ENCODE measurements at regions not wholly inside any gene's neighbourhood (a gene's known extent, or its start where the extent isn't known, plus 50 kb on each side); places are given as distances from the start of the nearest gene placed in this dataset.

DNA sequence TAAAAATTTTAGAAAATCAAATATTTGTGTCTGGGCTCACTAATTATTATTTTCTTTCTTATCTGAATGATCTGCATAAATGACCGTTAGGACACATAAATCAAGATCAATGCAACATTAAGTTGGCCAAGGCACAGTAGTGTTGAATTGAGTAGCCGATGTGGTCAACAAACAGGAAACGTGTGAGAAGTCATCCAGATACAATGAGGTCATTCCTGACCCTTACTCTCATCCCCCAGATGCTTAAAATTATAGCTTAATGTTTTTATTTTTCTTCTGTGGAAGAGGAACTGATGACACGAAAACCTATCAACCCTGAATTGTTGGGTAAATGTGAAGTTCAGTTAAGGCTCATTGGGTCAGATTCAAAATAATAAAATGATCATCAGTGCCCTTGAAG lies 222.9 kb downstream of the RFC3 start:
- TF ChIP-seq, protein P1, sequence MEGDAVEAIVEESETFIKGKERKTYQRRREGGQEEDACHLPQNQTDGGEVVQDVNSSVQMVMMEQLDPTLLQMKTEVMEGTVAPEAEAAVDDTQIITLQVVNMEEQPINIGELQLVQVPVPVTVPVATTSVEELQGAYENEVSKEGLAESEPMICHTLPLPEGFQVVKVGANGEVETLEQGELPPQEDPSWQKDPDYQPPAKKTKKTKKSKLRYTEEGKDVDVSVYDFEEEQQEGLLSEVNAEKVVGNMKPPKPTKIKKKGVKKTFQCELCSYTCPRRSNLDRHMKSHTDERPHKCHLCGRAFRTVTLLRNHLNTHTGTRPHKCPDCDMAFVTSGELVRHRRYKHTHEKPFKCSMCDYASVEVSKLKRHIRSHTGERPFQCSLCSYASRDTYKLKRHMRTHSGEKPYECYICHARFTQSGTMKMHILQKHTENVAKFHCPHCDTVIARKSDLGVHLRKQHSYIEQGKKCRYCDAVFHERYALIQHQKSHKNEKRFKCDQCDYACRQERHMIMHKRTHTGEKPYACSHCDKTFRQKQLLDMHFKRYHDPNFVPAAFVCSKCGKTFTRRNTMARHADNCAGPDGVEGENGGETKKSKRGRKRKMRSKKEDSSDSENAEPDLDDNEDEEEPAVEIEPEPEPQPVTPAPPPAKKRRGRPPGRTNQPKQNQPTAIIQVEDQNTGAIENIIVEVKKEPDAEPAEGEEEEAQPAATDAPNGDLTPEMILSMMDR (IDR thresholded peaks at IDR 0.05; ENCODE audit: low read depth, low read length, missing control alignments): no peak
- DNase-seq (ENCODE audit: low read depth): no peak
- no peak overlapping the region for H3K4me3 ChIP-seq (ENCODE audit: low read depth, low read length)

DNA sequence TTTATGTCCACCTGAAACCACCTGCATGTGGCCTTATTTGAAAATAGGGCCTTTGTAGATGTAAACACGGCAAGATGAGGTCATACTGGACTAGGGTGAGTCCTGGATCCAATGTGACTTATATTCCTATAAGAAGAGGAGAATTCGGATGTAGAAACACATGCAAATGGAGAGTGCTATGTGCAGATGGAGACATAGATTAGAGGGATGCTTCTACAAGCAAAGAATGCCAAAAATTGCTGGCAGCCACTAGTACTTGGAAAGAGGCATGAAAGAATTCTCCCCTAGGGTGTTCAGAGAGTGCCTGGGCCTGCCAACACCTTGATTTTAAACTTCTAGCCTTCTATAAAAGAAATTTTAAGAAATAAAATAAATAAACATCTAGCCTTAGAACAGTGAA lies 226.1 kb downstream of the RFC3 start:
- no peak overlapping the region for H3K4me3 ChIP-seq (ENCODE audit: low read depth, low read length)
- TF ChIP-seq, protein P1 (IDR thresholded peaks at IDR 0.05; ENCODE audit: low read depth, low read length, missing control alignments): no peak
- no peak for DNase-seq (ENCODE audit: low read depth)

DNA sequence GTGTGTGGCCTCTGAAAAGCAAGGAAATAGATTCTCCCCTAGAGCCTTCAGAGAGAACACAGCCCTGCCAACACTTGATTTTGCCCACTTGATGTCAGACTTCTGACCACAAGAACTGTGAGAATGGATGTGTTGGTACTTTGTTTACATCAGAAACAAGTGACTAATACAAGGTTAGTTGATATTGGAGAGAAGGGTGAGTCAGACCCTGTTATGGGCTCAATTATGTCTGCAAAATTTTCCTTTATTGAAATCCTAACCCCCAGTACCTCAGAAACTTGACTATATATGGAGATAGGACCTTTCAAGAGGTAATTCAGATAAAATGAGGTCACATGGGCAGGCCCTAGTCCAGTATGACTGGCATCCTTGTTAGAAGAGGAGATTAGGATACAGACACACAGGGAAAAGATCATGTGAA lies 226.7 kb downstream of the RFC3 start:
- no peak for DNase-seq (ENCODE audit: low read depth)
- H3K4me3 ChIP-seq (ENCODE audit: low read depth, low read length): no peak overlapping the region
- TF ChIP-seq, protein P1 (IDR thresholded peaks at IDR 0.05; ENCODE audit: low read depth, low read length, missing control alignments): no peak

DNA sequence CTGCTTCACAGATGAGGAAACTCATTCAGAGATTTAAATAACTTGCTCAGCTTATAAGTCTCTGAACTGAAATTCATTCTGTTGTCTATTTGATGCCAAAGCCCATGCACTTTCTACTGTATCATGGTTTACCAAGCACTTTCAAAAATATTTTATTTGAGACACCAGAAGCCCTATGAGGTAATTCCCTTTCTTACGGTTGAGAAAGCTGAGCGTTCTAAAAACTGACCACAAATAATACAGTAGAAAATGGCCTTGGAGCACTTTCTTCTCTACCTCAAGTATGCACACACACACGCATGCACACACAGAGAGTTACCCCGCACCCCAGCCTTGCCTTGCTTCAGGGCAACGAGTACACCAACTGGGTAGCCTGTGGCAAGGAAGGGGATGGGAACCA lies 228.5 kb downstream of the RFC3 start:
- H3K4me3 ChIP-seq (ENCODE audit: low read depth, low read length): no peak overlapping the region
- TF ChIP-seq, protein P1 (IDR thresholded peaks at IDR 0.05; ENCODE audit: low read depth, low read length, missing control alignments): no peak
- DNase-seq (ENCODE audit: low read depth): no peak

DNA sequence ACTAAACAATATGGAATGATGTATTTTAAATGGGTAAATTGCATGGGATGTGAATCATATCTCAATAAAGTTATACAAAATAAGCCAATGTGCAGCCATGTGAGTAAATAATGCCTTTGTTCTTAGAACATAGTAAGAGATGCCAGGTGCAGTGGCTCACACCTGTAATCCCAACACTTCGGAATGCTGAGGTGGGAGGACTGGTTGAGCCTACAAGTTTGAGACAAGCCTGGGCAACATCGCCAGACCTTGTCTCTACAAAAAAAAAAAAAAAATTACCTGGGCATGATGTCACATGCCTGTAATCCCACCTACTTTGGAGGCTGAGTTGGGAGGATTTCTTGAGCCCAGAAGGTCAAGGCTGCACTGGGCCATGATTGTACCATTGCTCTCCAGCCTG lies 230.7 kb downstream of the RFC3 start:
- no peak overlapping the region for H3K4me3 ChIP-seq (ENCODE audit: low read depth, low read length)
- no peak for DNase-seq (ENCODE audit: low read depth)
- TF ChIP-seq, protein P1 (IDR thresholded peaks at IDR 0.05; ENCODE audit: low read depth, low read length, missing control alignments): no peak

DNA sequence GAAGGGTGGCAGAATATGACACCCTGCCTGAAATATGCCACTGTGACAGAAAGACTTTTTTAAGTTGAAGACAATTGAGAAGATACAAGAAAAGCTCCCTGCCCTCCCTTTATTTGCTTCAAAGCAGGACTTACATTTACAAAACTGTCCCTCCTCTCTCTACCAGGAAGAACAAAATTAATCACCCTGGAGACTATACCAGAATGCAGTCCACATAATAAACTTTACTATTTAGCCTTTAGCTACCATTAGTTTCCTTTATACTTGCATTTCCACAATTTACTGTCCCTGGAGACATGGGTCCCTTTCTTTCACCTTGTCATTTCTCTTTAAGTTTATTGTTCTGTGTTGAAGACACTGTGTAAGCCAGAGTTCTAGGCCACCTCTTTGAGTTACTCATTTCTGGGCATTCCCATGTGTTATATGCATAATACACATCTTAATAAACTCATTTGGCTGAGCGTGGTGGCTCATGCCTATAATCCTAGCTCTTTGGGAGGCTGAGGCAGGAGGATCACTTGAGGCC lies 238.8 kb downstream of the RFC3 start:
- DNase-seq (ENCODE audit: low read depth): no peak
- no peak overlapping the region for H3K4me3 ChIP-seq (ENCODE audit: low read depth, low read length)
- TF ChIP-seq, protein P1 (IDR thresholded peaks at IDR 0.05; ENCODE audit: low read depth, low read length, missing control alignments): no peak

DNA sequence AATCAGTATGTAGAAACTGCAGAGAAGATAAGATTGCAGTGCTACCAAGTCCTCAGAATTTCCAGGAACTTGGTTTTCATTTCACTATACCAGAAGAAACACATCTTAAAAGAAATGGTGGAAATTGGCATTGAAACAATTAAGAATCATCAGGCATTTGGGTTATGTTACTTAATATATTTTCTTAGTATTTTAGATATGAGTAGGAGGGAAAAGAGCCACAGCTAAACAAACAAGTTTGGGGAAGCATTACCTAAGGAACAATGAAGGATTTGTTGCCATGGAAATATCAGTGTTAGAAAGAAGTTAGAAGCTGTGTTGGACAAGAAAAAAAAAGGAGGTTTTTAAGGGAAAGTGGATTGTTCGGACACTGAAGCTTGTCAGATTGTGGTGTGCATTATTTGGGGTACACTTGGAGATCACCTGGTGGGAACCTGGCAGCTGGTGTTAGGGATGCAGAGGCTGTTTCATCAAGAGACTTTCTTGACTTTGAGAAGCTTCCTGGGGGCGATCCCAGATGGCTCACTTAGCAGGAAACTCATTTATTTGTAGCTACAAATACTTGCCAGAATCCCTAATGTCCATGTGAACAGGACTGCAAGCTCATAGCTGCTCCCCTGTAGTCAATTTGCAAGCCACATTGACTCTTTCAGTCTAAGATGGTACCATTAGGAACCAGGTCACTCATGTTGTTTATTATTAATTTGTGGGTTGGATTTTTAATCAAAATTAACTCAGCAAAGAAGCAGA lies 246.7 kb downstream of the RFC3 start:
- no peak for DNase-seq (ENCODE audit: low read depth)
- TF ChIP-seq, protein P1 (IDR thresholded peaks at IDR 0.05; ENCODE audit: low read depth, low read length, missing control alignments): no peak
- no peak overlapping the region for H3K4me3 ChIP-seq (ENCODE audit: low read depth, low read length)

Measured in GM12864 (cell line).